Endothelial cell of umbilical vein (primary cell): ENCODE measurements at regions not wholly inside any gene's neighbourhood (a gene's known extent, or its start where the extent isn't known, plus 50 kb on each side); places are given as distances from the start of the nearest gene placed in this dataset.
"Not testable (repeated sequence)": the region's sequence is repeated elsewhere in the genome, so short reads cannot be mapped to it uniquely, and the experiment has no call there.

ENCODE experiments used
- BruUV-seq: library from RNA; stranded (reverse); fragments of 400-500 nt; replicated peaks from 2 replicates; lab custom pipeline; 2021; lab: Mats Ljungman, UMichigan
- CTCF ChIA-PET: fragments of 300-600, 350-600 bp; sonication (Branson Sonifier 250); formaldehyde crosslinking; loops from one replicate; lab custom pipeline; 2021; ENCODE audit warnings: antibody characterized with exemption, inconsistent platforms; lab: Charles Lee
- POLR2A ChIA-PET: fragments of 300-600, 350-600 bp; sonication (Branson Sonifier 250); formaldehyde crosslinking; loops from one replicate; lab custom pipeline; 2021; ENCODE audit warnings: antibody characterized with exemption, inconsistent platforms; lab: Charles Lee
- DNase-seq: peaks from one replicate; pipeline ENCODE4 v3.0.0-alpha.2; 2011; ENCODE audit warnings: low read depth, low spot score
- FAIRE-seq: peaks from 2 replicates; lab custom pipeline; 2011; peaks lifted over from hg19 to GRCh38; lab: Jason Lieb, UNC
- H2AFZ ChIP-seq: 2 replicates; pipeline ENCODE4 v1.6.0; 2012; ENCODE audit warnings: low read depth, low read length, control low read depth, inconsistent platforms
- H3K27ac ChIP-seq: 2 replicates; pipeline ENCODE4 v1.5.1; 2011; ENCODE audit warnings: low read depth, mild to moderate bottlenecking, control low read depth, low read length, moderate library complexity; ENCODE audit not compliant: insufficient read depth
- H3K27me3 ChIP-seq, 2 experiments: 2 replicates each; pipeline versions ENCODE4 v1.6.0 to v1.6.1; 2011; ENCODE audit warnings: low read length in 2 of 2, mixed read lengths in 1 of 2; ENCODE audit not compliant: control insufficient read depth in 2 of 2, insufficient read depth in 2 of 2
- H3K36me3 ChIP-seq, 2 experiments: 2 replicates in 1 of 2; 3 replicates in 1 of 2; pipeline ENCODE4 v1.5.1; 2011; ENCODE audit warnings: low read length in 2 of 2, mild to moderate bottlenecking in 1 of 2, moderate library complexity in 1 of 2; ENCODE audit not compliant: control insufficient read depth in 2 of 2, insufficient read depth in 2 of 2; ENCODE audit errors: extremely low read depth in 1 of 2
- H3K4me1 ChIP-seq: 3 replicates; pipeline ENCODE4 v1.5.1; 2011; ENCODE audit warnings: mild to moderate bottlenecking, low read length; ENCODE audit not compliant: control insufficient read depth, insufficient read depth; ENCODE audit errors: extremely low read depth
- H3K4me2 ChIP-seq: 2 replicates; pipeline ENCODE4 v1.6.1; 2011; ENCODE audit warnings: low read length, control low read depth, mixed read lengths; ENCODE audit not compliant: insufficient read depth
- H3K4me3 ChIP-seq, 3 experiments: fragments of 200-600 bp in 1 of 3; sonication (generic), shearing (Covaris generic) in 1 of 3; replicated peaks in 1 of 3; 2 replicates each; pipeline ENCODE4 v1.5.1; 2011 to 2016; ENCODE audit warnings: control low read depth in 3 of 3, low read length in 3 of 3, mild to moderate bottlenecking in 2 of 3, inconsistent platforms in 1 of 3, low read depth in 1 of 3, moderate library complexity in 1 of 3; ENCODE audit not compliant: insufficient read depth in 1 of 3
- H3K79me2 ChIP-seq: 2 replicates; pipeline ENCODE4 v1.6.0; 2012; ENCODE audit warnings: low read length, inconsistent platforms; ENCODE audit not compliant: control insufficient read depth, insufficient read depth
- H3K9ac ChIP-seq: replicated peaks from 2 replicates; pipeline ENCODE3; 2011; ENCODE audit warnings: low read length, control low read depth; ENCODE audit not compliant: insufficient read depth; ENCODE audit errors: extremely low read depth
- H3K9me1 ChIP-seq: replicated peaks from 3 replicates; pipeline ENCODE4 v1.6.0; 2011; ENCODE audit warnings: mild to moderate bottlenecking, low read length; ENCODE audit not compliant: control insufficient read depth, insufficient read depth; ENCODE audit errors: extremely low read depth
- H3K9me3 ChIP-seq: replicated peaks from 2 replicates; pipeline ENCODE4 v1.5.1; 2012; ENCODE audit warnings: low read length, inconsistent platforms; ENCODE audit not compliant: control insufficient read depth, insufficient read depth
- H4K20me1 ChIP-seq: replicated peaks from 2 replicates; pipeline ENCODE3; 2011; ENCODE audit warnings: mild to moderate bottlenecking, low read length; ENCODE audit not compliant: control insufficient read depth, insufficient read depth; ENCODE audit errors: extremely low read depth
- CTCF ChIP-seq, 2 donors: IDR thresholded peaks; 1 replicate in 1 of 2; 2 replicates in 1 of 2; pipeline ENCODE4 v1.5.1; 2011; ENCODE audit warnings: low read length in 2 of 2, mild to moderate bottlenecking in 2 of 2, moderate library complexity in 2 of 2, control low read depth in 1 of 2, inconsistent platforms in 1 of 2, low read depth in 1 of 2; ENCODE audit not compliant: insufficient read depth in 1 of 2; ENCODE audit errors: extremely low read depth in 1 of 2
- EZH2 ChIP-seq: IDR thresholded peaks from 2 replicates; pipeline ENCODE4 v1.6.1; 2012; ENCODE audit warnings: borderline replicate concordance, low read depth, mild to moderate bottlenecking, moderate library complexity, low read length, inconsistent platforms; ENCODE audit not compliant: severe bottlenecking
- FOS ChIP-seq: IDR thresholded peaks from 2 replicates; pipeline ENCODE4 v1.6.1; 2011; ENCODE audit warnings: mild to moderate bottlenecking, low read length, moderate library complexity, borderline replicate concordance; ENCODE audit not compliant: insufficient read depth
- GATA2 ChIP-seq: IDR thresholded peaks from 2 replicates; pipeline ENCODE4 v1.7.0; 2011; ENCODE audit warnings: low read depth, mild to moderate bottlenecking, moderate library complexity, mixed read lengths, low read length; ENCODE audit not compliant: insufficient read length, insufficient read depth
- JUN ChIP-seq: IDR thresholded peaks from 2 replicates; pipeline ENCODE4 v1.6.1; 2011; ENCODE audit warnings: borderline replicate concordance, low read depth; ENCODE audit not compliant: insufficient read length, insufficient read depth
- MAX ChIP-seq: IDR thresholded peaks from 2 replicates; pipeline ENCODE4 v1.6.1; 2011; ENCODE audit not compliant: insufficient read depth, insufficient read length
- MYC ChIP-seq: IDR thresholded peaks from one replicate; pipeline ENCODE4 v1.6.1; 2011; ENCODE audit warnings: mild to moderate bottlenecking, low read depth, low read length
- POLR2A ChIP-seq: IDR thresholded peaks from 2 replicates; pipeline ENCODE4 v1.6.1; 2012; ENCODE audit warnings: low read depth, mild to moderate bottlenecking, control low read depth, low read length
- POLR2AphosphoS5 ChIP-seq: IDR thresholded peaks from 2 replicates; pipeline ENCODE4 v1.6.1; 2012; ENCODE audit warnings: low read depth, mild to moderate bottlenecking, control low read depth, low read length, moderate library complexity; ENCODE audit not compliant: insufficient read depth
- dilution Hi-C: fragments of 300-500 bp; cut with MboI; formaldehyde crosslinking; loops from one replicate; pipeline ENCODE4 v1.15.0; 2019; ENCODE audit warnings: low sequenced_read_pairs; ENCODE audit not compliant: extremely low pct_ligation_motif_present
- intact Hi-C: fragments of 100-400 bp; cut with micrococcal nuclease; formaldehyde crosslinking; loops from one replicate; pipeline ENCODE4 v1.10.0; 2022

GRCh38 chr13:97544971-97545499, 111.1 kb downstream of the RAP2A start:
- FAIRE-seq, POLR2A ChIA-PET: not testable (repeated sequence)

DNA sequence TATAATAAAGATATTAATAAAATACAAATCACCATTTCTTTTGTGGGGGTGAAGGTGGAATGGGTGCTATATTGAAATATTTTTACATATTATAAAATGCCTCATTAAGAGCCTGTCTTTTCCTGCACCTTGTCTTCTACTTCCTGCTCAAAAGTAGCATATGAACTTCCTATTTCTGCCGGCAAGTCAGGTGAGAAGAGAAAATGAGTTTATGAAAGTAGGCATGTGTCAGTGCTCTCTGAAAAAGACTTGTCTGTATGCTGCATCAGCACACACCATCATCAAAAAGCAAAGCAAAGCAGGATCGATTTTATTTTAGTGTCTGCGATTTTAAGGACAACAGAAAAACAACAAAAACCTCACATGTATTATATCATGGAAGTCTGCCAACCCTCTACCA, 114.2 kb downstream of the RAP2A start:
- Histone ChIP-seq H3K4me1 (no peaks in the 10 kb centered on the region), H3K9ac (no peak overlapping the region), H4K20me1 (no peaks in the 10 kb centered on the region), H3K9me1 (no peaks in the 10 kb centered on the region), H3K27me3 (peaks cover 0 to 2% of the 10 kb centered on the region in 2 experiments), H3K79me2 (no peaks in the 10 kb centered on the region), H3K4me2 (no peak overlapping the region), H3K27ac (no peak overlapping the region), H2AFZ (no peak overlapping the region), H3K9me3 (no peaks in the 10 kb centered on the region), H3K4me3 (no peak overlapping the region), H3K36me3 (no peaks in the 10 kb centered on the region)
- CTCF ChIA-PET = interaction anchor here (1.5 to 1.7 kb wide), 2 partner anchors 13 to 33 kb away, joined by 3 read pairs; no protein-coding TSS in a partner anchor
- dilution Hi-C loops (no loop called here), intact Hi-C loops (no loop called here)
- BruUV-seq = no TSS peak
- FAIRE-seq = no peak
- TF ChIP-seq JUN = no peak
- no peak for TF ChIP-seq POLR2AphosphoS5
- TF ChIP-seq EZH2 = no peak
- TF ChIP-seq MYC = no peak
- TF ChIP-seq GATA2 = no peak
- no peak for TF ChIP-seq MAX
- no peak for TF ChIP-seq CTCF (IDR thresholded peaks at IDR 0.05; ENCODE audit: extremely low read depth in 1 of 2, insufficient read depth in 1 of 2, low read depth in 1 of 2, low read length in 2 of 2)
- TF ChIP-seq FOS = no peak
- no peak for TF ChIP-seq POLR2A
- POLR2A ChIA-PET = no interaction called here
- no peak for DNase-seq

More at GRCh38 chr13:97544971-97545499, 111.1 kb downstream of the RAP2A start:
- H3K9me3 ChIP-seq, H3K9ac ChIP-seq, H2AFZ ChIP-seq, BruUV-seq, H3K9me1 ChIP-seq, H3K4me2 ChIP-seq, H3K36me3 ChIP-seq, H3K4me1 ChIP-seq, H3K4me3 ChIP-seq, intact Hi-C loops, dilution Hi-C loops, DNase-seq, H3K27ac ChIP-seq, H3K27me3 ChIP-seq, H4K20me1 ChIP-seq, H3K79me2 ChIP-seq: not testable (repeated sequence)
- CTCF ChIA-PET = interaction anchor here (1.2 kb wide), 1 partner anchor 10 kb away, joined by 3 read pairs; no protein-coding TSS in a partner anchor
